ENCODE measurements at regions not wholly inside any gene's neighbourhood (a gene's known extent, or its start where the extent isn't known, plus 50 kb on each side); places are given as distances from the start of the nearest gene placed in this dataset.

DNA sequence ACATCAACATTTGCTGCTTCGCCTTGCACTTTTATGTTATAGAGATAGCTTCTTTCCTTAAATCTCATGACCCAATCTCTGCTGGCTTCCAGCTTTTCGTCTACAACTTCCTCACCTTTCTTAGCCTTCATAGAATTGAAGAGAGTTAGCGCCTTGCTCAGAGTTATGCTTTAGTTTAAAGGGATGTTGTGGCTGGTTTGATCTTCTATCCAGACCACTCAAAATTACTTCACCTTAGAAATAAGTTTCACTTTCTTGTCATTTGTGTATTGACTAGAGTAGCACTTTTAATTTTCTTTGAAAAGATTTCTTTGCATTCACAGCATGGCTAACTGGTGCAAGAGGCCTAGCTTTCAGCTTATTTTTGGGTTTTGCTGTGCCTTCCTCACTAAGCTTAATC lies 414.2 kb downstream of the ZNF608 start:
- TF ChIP-seq, protein P1, sequence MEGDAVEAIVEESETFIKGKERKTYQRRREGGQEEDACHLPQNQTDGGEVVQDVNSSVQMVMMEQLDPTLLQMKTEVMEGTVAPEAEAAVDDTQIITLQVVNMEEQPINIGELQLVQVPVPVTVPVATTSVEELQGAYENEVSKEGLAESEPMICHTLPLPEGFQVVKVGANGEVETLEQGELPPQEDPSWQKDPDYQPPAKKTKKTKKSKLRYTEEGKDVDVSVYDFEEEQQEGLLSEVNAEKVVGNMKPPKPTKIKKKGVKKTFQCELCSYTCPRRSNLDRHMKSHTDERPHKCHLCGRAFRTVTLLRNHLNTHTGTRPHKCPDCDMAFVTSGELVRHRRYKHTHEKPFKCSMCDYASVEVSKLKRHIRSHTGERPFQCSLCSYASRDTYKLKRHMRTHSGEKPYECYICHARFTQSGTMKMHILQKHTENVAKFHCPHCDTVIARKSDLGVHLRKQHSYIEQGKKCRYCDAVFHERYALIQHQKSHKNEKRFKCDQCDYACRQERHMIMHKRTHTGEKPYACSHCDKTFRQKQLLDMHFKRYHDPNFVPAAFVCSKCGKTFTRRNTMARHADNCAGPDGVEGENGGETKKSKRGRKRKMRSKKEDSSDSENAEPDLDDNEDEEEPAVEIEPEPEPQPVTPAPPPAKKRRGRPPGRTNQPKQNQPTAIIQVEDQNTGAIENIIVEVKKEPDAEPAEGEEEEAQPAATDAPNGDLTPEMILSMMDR (IDR thresholded peaks at IDR 0.05), result no peak
- TF ChIP-seq POLR2A (IDR thresholded peaks at IDR 0.05) (no peak), POLR2AphosphoS5 (IDR thresholded peaks at IDR 0.05) (no peak), EP300 (IDR thresholded peaks at IDR 0.05) (no peak)
- Histone ChIP-seq H3K36me3 (no peaks in the 10 kb centered on the region), H3K9me3 (peaks cover 0 to 15% (median 6%) of the 10 kb centered on the region in 4 donors), H3K4me3 (no peak overlapping the region), H3K4me1 (no peaks in the 10 kb centered on the region), H3K27me3 (no peaks in the 10 kb centered on the region), H3K27ac (no peak overlapping the region)
- WGBS, 5 donors, result 87 to 96% (median 94%) methylated on average over 3 of the region's 3 CpGs
- no peak for DNase-seq
- intact Hi-C loops (cut with DNase I; ENCODE audit: low total_unique reads), result no loop called here

GRCh38 chr5:124330595-124331220 lies 415.7 kb downstream of the ZNF608 start:
- TF ChIP-seq POLR2A (IDR thresholded peaks at IDR 0.05) (no peak), POLR2AphosphoS5 (IDR thresholded peaks at IDR 0.05) (no peak), EP300 (IDR thresholded peaks at IDR 0.05) (no peak)
- TF ChIP-seq, protein P1 (IDR thresholded peaks at IDR 0.05), result no peak
- no peak overlapping the region for H3K27ac ChIP-seq
- peaks cover 0 to 15% (median 6%) of the 10 kb centered on the region in 4 donors for H3K9me3 ChIP-seq
- no peaks in the 10 kb centered on the region for H3K4me1 ChIP-seq
- no peaks in the 10 kb centered on the region for H3K36me3 ChIP-seq
- intact Hi-C loops (cut with DNase I; ENCODE audit: low total_unique reads), result no loop called here
- H3K27me3 ChIP-seq, result no peaks in the 10 kb centered on the region
- H3K4me3 ChIP-seq, result no peak overlapping the region
- DNase-seq, result no peak

GRCh38 chr5:124328201-124328600 lies 418.2 kb downstream of the ZNF608 start:
- Histone ChIP-seq H3K27me3 (no peaks in the 10 kb centered on the region), H3K36me3 (no peaks in the 10 kb centered on the region), H3K4me1 (no peaks in the 10 kb centered on the region), H3K4me3 (no peak overlapping the region), H3K27ac (no peak overlapping the region), H3K9me3 (peaks cover 0 to 15% (median 6%) of the 10 kb centered on the region in 4 donors)
- no peak for DNase-seq
- intact Hi-C loops (cut with DNase I; ENCODE audit: low total_unique reads), result no loop called here
- no peak for TF ChIP-seq EP300 (IDR thresholded peaks at IDR 0.05)
- TF ChIP-seq, protein P1 (IDR thresholded peaks at IDR 0.05), result no peak
- TF ChIP-seq POLR2AphosphoS5 (IDR thresholded peaks at IDR 0.05), result no peak
- no peak for TF ChIP-seq POLR2A (IDR thresholded peaks at IDR 0.05)

- intact Hi-C loops (cut with DNase I; ENCODE audit: low total_unique reads), result no loop called here
- no peaks in the 10 kb centered on the region for H3K36me3 ChIP-seq
- 87 to 100% (median 94%) methylated on average over 1 of the region's 1 CpG for WGBS, 5 donors
- TF ChIP-seq, protein P1 (IDR thresholded peaks at IDR 0.05), result no peak
- TF ChIP-seq POLR2AphosphoS5 (IDR thresholded peaks at IDR 0.05), result no peak
- no peak for TF ChIP-seq POLR2A (IDR thresholded peaks at IDR 0.05)
- TF ChIP-seq EP300 (IDR thresholded peaks at IDR 0.05), result no peak
- no peak for DNase-seq
- H3K4me3 ChIP-seq, result no peak overlapping the region
- H3K4me1 ChIP-seq, result no peaks in the 10 kb centered on the region
- H3K9me3 ChIP-seq, result no peaks in the 10 kb centered on the region
- no peaks in the 10 kb centered on the region for H3K27me3 ChIP-seq
- H3K27ac ChIP-seq, result no peak overlapping the region
These were observed 427.8 kb downstream of the ZNF608 start for GRCh38 chr5:124318661-124319060.

Data from stomach (tissue), 8 donors.